ENCODE measurements at regions not wholly inside any gene's neighbourhood (a gene's known extent, or its start where the extent isn't known, plus 50 kb on each side); places are given as distances from the start of the nearest gene placed in this dataset.

- no peak for DNase-seq (ENCODE audit: low read depth)
These were observed 349.8 kb downstream of the PPARGC1A start for GRCh38 chr4:23539969-23540569.

- DNase-seq (ENCODE audit: low read depth) = no peak
These were observed 356.0 kb downstream of the PPARGC1A start for GRCh38 chr4:23533859-23534258.

DNA sequence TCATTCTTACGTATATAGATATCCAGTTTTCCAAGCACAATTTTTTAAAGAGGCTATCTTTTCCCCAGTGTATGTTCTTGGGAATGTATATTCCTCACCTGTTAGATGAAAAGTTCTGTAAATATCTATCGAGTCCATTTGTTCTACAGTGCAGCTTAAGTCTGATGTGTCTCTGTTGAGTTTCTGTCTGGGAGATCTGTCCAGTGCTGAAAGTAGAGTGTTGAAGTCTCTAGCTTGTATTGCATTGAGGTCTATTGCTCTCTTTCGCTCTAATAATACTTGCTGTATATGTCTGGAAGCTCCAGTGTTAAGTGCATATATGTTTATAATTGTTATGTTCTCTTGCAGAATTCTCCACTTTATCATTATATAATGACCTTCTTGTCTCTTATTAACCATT lies 373.1 kb downstream of the PPARGC1A start:
- no peak for DNase-seq (ENCODE audit: low read depth)

- no peak for DNase-seq (ENCODE audit: low read depth)
These were observed 385.8 kb downstream of the PPARGC1A start for GRCh38 chr4:23504083-23504482.

DNA sequence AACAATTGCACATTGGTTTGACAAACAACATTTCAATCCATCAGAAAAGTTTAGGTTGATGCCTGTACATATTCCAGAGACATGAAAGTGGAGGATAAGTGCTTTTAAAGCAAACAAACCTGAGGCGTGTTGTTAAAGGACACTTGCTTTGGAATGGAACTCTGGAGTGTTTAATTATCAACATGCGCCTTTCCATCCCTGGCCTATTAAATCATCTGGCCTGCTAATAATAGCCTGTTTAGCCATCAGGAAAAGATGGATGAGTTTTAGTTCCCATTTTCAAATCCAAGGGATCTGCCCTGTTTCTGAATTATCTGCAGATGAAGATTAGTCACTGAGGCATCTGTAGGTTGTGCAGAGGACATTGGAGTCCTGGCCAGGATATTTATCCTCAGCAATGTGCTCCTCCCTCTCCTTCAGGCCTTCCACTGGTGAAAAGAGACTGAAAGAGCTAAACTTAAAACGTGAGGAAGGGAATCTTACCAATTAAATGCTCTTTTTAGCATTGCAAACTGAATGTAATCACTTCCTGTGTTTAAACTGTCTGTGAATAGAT lies 388.9 kb downstream of the PPARGC1A start:
- no peak for DNase-seq (ENCODE audit: low read depth)

GRCh38 chr4:23485801-23486200 lies 404.0 kb downstream of the PPARGC1A start:
- DNase-seq (ENCODE audit: low read depth) = peak; percentile 62

DNA sequence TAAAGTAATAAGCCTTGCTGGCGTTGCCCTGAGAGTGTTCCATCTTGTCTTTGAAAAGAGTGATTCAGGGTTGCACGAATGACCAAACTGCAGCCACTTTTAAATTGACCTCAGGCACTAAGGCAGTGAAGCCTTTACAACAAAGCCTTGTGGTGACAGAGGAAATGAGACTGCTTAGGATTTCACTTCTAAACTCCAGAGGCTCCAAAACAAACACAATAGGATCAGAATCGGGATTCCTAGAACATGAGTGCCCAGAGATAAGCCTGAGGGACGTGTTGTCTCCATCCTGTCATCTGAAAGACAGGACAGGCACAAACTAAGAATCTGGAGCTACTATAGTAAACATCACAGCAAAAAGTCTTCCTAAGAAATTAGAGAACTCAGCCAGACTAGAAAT lies 405.2 kb downstream of the PPARGC1A start:
- DNase-seq (ENCODE audit: low read depth) = peak; percentile 54

DNA sequence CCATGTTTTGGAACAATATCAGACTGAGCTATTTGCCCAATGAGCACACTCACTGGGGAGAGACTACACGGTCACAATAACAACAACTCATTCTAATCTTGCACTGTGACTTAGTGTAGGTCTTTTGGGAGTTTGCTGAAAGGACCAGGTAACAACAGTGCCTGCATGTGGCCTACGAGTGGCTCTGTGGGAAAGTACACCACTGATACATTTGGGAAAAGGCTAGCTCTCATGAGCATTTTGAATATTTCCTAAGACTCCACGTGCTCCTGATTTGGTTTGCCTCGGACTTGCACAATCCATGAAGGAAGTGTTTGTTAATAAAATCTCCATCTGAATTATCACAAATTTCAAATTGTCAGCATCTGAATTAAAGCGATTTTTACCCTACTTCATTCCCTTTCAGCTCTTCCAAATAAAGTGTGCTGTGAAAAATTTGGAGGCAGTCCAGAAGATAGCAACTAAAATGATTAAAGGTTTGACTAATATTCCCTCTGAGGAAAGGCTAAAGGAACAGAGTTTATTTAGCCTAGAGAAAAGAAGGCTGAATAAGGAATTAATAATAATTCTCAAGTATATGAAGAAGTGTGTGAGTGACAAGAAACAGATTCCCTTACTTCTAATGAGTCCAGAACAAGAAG lies 406.4 kb downstream of the PPARGC1A start:
- no peak for DNase-seq (ENCODE audit: low read depth)

DNA sequence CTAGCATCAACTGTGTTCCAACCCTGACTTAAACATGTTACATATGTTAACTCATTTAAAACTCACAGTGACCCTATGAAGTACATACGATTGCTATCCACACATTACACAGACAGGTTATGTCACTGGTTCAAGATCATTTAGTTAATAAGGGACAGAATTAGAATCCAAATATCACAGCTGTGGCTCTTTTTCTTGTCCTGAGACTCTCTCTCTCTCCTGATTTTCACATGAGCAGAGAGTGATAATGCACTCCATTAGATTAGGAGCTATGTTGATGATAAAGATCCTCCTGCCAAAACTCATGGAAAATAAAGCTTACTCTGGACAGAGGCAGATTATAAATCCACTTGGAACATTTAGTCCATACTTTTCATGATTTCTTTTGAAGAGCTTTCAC lies 408.3 kb downstream of the PPARGC1A start:
- DNase-seq (ENCODE audit: low read depth) = no peak

DNA sequence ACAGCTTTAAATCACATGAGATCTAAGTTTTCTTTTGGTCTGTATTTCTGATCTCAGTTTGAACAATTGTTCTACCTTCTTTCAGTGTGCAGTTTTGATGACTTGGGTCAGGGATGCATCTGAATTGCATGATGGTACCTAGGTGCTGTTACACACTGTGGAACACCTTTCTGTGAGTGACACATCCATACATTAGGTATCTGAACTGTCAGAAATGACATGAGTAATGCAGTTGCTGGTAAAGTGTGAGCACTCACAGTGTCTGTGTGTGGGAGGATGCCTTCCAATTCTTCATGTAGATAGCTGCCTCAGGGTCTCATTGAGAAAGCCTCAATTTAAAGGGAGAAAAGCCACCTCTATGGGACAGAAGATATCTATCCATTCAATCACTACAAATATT lies 411.9 kb downstream of the PPARGC1A start:
- DNase-seq (ENCODE audit: low read depth) = no peak

DNA sequence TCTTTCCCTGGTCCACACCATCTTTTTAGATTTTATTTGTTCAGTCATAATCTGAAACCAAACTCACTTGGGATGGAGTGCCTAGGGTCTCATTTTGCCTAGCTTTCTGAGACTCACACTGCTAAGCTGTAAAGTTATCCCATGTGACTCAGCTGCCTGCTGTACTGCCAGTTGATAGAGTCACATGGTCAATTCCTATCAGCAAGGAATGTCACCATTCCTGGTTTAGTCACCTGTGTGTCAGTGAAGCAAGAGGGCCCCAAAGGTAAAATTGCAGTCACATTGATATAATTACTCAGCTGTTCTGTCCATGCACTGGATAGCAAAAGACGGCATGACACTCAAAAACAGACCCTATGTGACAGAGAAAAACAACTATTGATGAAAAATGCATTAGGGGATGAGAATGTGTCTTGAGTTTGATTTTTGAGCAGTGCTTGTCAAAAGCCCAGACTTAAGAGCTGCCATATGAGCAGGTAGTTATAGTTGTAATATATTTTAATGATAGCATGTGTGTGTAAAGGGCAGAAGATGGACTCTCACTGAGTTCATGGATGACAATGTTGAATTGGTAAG lies 413.2 kb downstream of the PPARGC1A start:
- DNase-seq (ENCODE audit: low read depth) = no peak

DNA sequence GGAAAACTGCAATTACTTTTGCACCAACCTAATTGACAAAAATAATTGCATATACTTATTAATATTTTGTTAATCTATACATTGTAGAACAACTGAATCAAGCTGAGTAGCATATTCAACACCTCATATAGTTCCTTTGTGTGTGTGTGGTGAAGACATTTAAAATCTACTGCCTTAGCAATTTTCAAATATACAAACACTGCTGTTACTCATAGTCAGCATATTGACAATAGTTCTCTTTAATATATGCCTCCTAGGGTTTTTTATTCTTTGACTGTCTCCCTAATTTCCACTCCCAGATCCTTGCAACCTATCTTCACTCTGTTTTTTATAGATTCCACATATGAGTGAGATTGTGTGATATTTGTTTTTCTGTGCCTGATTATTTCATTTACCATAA lies 426.8 kb downstream of the PPARGC1A start:
- DNase-seq (ENCODE audit: low read depth) = no peak

- DNase-seq (ENCODE audit: low read depth) = no peak
These were observed 431.8 kb downstream of the PPARGC1A start for GRCh38 chr4:23458054-23458453.

DNA sequence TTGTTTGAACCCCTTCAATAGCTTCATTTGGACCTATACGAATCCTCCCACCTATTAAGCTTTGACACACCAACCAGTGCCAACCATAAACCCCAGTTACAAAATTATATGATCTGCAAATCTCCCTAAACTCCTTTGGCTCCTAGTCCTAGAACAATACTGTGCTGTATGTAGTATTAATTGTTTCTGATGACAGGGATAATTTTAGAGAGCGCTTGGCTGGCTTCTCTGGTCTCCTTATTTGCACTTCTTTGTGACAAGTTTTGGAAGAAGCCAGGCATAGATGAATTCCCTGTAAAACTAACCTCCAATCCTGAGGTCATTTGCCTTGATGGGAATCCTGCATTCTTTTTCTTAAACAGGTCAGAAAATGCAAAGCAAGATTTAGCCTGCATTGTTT lies 433.0 kb downstream of the PPARGC1A start:
- no peak for DNase-seq (ENCODE audit: low read depth)

- peak; percentile 14 for DNase-seq (ENCODE audit: low read depth)
These were observed 434.2 kb downstream of the PPARGC1A start for GRCh38 chr4:23455456-23456158.

DNA sequence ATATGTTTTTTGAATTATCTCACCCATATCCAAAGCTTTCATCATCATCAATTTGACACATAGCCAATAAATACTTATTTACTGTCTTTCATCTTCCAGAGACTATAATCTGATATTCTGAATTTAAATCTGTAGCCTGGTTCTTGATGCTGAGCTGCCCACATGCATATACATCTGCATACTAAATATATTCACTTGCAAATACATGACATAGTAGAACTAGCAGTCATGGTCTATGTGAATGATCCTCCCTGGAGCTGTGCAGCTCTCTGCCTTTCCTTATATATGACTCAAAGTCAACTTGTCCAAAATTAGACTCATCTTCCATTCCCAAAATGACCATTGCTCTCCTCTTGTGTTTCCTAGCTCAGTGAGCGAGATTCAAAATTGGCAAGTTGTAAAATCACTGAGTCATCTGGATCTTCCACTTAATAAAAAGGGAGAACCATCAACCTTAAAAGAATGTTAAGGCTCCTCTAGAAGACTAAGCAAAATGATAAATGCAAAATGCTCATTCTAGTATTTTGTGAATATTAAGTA lies 448.2 kb downstream of the PPARGC1A start:
- DNase-seq (ENCODE audit: low read depth) = no peak

- peak; percentile 26 for DNase-seq (ENCODE audit: low read depth)
These were observed 451.1 kb downstream of the PPARGC1A start for GRCh38 chr4:23438764-23439163.

DNA sequence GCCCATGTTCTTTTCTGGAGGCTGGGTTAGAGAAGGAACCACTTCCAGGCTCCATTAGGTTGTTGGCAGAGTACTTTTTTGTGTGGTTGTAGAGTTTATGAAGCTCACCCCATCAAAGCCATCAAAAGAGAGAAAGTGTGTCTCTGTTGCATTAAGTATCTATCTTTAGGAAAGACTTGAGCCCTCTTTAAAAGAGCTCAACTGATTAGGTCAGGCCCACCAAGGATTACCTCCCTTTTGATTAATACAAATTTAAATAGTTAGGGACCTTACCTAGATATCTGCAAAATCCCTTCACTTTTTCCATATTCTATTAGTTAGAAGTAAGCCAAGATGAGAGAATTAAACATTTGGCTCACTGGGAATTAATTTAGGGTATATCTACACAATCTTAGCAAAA lies 460.4 kb downstream of the PPARGC1A start:
- DNase-seq (ENCODE audit: low read depth) = no peak

- DNase-seq (ENCODE audit: low read depth) = no peak
These were observed 464.3 kb downstream of the PPARGC1A start for GRCh38 chr4:23425570-23425969.

GRCh38 chr4:23423540-23423939 lies 466.3 kb downstream of the PPARGC1A start:
- DNase-seq (ENCODE audit: low read depth) = no peak

- DNase-seq (ENCODE audit: low read depth) = no peak
These were observed 467.0 kb downstream of the PPARGC1A start for GRCh38 chr4:23422878-23423277.

- no peak for DNase-seq (ENCODE audit: low read depth)
These were observed 476.2 kb downstream of the PPARGC1A start for GRCh38 chr4:23413631-23414030.

Data from Daoy (cell line).